ENCODE measurements at regions not wholly inside any gene's neighbourhood (a gene's known extent, or its start where the extent isn't known, plus 50 kb on each side); places are given as distances from the start of the nearest gene placed in this dataset.

- DNase-seq (ENCODE audit: low read depth), result peak; percentile 38
- H3K4me3 ChIP-seq (ENCODE audit: low read depth, low read length), result no peak overlapping the region
These were observed 161.1 kb downstream of the CSNK1G3 start for GRCh38 chr5:123673107-123673506.

GRCh38 chr5:123671711-123672456, 159.9 kb downstream of the CSNK1G3 start:
- no peak for DNase-seq (ENCODE audit: low read depth)
- H3K4me3 ChIP-seq (ENCODE audit: low read depth, low read length), result no peak overlapping the region

- DNase-seq (ENCODE audit: low read depth), result no peak
- H3K4me3 ChIP-seq (ENCODE audit: low read depth, low read length), result no peak overlapping the region
These were observed 159.1 kb downstream of the CSNK1G3 start for GRCh38 chr5:123671042-123671441.
